RWPE2 (cell line): ENCODE measurements at regions not wholly inside any gene's neighbourhood (a gene's known extent, or its start where the extent isn't known, plus 50 kb on each side); places are given as distances from the start of the nearest gene placed in this dataset.

ENCODE experiments used
- ATAC-seq: fragments of 200-7000 bp; cut with Tn5 transposase; 3 replicates; pipeline ENCODE4 v1.9.1; 2021; ENCODE audit warnings: low read depth
- DNase-seq: peaks from one replicate; pipeline ENCODE4 v3.0.0-alpha.2; 2020; ENCODE audit warnings: low spot score
- H3K27ac ChIP-seq: fragments of 450-650 bp; 2 replicates; pipeline ENCODE4 v1.5.1; 2017; ENCODE audit warnings: mild to moderate bottlenecking; ENCODE audit not compliant: poor library complexity, severe bottlenecking
- H3K27me3 ChIP-seq: fragments of 250-450 bp; sonication (Bioruptor Pico); 2 replicates; pipeline ENCODE4 v1.5.1; 2021; ENCODE audit warnings: mild to moderate bottlenecking, moderate library complexity; ENCODE audit not compliant: insufficient read depth, poor library complexity, severe bottlenecking
- H3K36me3 ChIP-seq: fragments of 250-450 bp; sonication (Bioruptor Pico); 2 replicates; pipeline ENCODE4 v1.5.1; 2020; ENCODE audit warnings: low read depth, mild to moderate bottlenecking, moderate library complexity
- H3K4me1 ChIP-seq: fragments of 250-450 bp; sonication (Bioruptor Pico); 2 replicates; pipeline ENCODE4 v1.5.1; 2021; ENCODE audit warnings: mild to moderate bottlenecking, moderate library complexity; ENCODE audit not compliant: insufficient read depth, poor library complexity, severe bottlenecking
- H3K4me3 ChIP-seq: fragments of 250-450 bp; sonication (Bioruptor Pico); 2 replicates; pipeline ENCODE4 v1.5.1; 2021; ENCODE audit warnings: mild to moderate bottlenecking, moderate library complexity; ENCODE audit not compliant: severe bottlenecking
- H3K9me3 ChIP-seq: fragments of 250-450 bp; sonication (Bioruptor Pico); 2 replicates; pipeline ENCODE4 v1.5.1; 2021; ENCODE audit warnings: mild to moderate bottlenecking, moderate library complexity; ENCODE audit not compliant: severe bottlenecking
- CTCF ChIP-seq: fragments of 450-650 bp; IDR thresholded peaks from one replicate; pipeline ENCODE4 v1.5.1; 2017; ENCODE audit warnings: mild to moderate bottlenecking, moderate library complexity; ENCODE audit not compliant: poor library complexity, severe bottlenecking

GRCh38 chrX:14194711-14195110 is 165.0 kb upstream of the GEMIN8 start:
- no peak for ATAC-seq

GRCh38 chrX:14193547-14193946 is 163.9 kb upstream of the GEMIN8 start:
- Histone ChIP-seq H3K27ac (no peak overlapping the region), H3K36me3 (no peaks in the 10 kb centered on the region), H3K27me3 (no peaks in the 10 kb centered on the region), H3K9me3 (no peaks in the 10 kb centered on the region), H3K4me3 (no peak overlapping the region), H3K4me1 (no peaks in the 10 kb centered on the region)
- no peak for ATAC-seq
- no peak for DNase-seq
- TF ChIP-seq CTCF, result no peak

More at GRCh38 chrX:14194711-14195110, 165.0 kb upstream of the GEMIN8 start:
- Histone ChIP-seq H3K27ac (no peak overlapping the region), H3K9me3 (no peaks in the 10 kb centered on the region), H3K4me1 (no peaks in the 10 kb centered on the region), H3K36me3 (no peaks in the 10 kb centered on the region), H3K4me3 (no peak overlapping the region), H3K27me3 (no peaks in the 10 kb centered on the region)
- no peak for TF ChIP-seq CTCF
- no peak for DNase-seq

GRCh38 chrX:14173873-14174272 is 144.2 kb upstream of the GEMIN8 start:
- no peaks in the 10 kb centered on the region for H3K4me1 ChIP-seq
- no peak overlapping the region for H3K4me3 ChIP-seq
- no peaks in the 10 kb centered on the region for H3K9me3 ChIP-seq
- no peaks in the 10 kb centered on the region for H3K27me3 ChIP-seq
- no peak for TF ChIP-seq CTCF
- ATAC-seq (no peak), DNase-seq (no peak)
- no peak overlapping the region for H3K27ac ChIP-seq
- H3K36me3 ChIP-seq, result no peaks in the 10 kb centered on the region

DNA sequence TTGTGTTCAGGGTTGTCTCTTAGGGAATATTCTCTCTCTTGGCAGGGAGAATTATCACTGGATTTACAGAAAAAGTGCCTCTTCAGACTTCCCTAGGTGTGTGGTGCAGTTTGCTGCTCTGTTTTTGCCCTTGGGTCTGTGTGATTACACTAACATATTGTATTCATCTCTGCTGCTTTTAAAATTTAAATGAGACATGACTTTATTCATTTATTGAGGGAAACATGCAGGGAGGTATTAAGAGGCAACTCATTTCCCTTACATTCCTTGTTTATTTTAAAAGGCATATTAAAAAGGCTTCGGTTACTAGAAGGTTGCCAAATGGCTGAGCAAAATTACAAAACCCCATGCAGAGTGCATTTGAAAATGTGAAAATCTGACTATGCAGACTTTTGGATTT is 135.1 kb upstream of the GEMIN8 start:
- no peak for ATAC-seq
- Histone ChIP-seq H3K4me3 (no peak overlapping the region), H3K36me3 (no peaks in the 10 kb centered on the region), H3K27ac (no peak overlapping the region), H3K9me3 (no peaks in the 10 kb centered on the region), H3K4me1 (no peaks in the 10 kb centered on the region), H3K27me3 (no peaks in the 10 kb centered on the region)
- DNase-seq, result no peak
- no peak for TF ChIP-seq CTCF

- no peaks in the 10 kb centered on the region for H3K9me3 ChIP-seq
- ATAC-seq, result no peak
- no peaks in the 10 kb centered on the region for H3K27me3 ChIP-seq
- DNase-seq, result no peak
- H3K4me1 ChIP-seq, result no peaks in the 10 kb centered on the region
- no peaks in the 10 kb centered on the region for H3K36me3 ChIP-seq
- no peak overlapping the region for H3K4me3 ChIP-seq
- no peak for TF ChIP-seq CTCF
- H3K27ac ChIP-seq, result no peak overlapping the region
Observed at GRCh38 chrX:14125462-14125861, 95.8 kb upstream of the GEMIN8 start.
